WTC11 (cell line): ENCODE measurements at regions not wholly inside any gene's neighbourhood (a gene's known extent, or its start where the extent isn't known, plus 50 kb on each side); places are given as distances from the start of the nearest gene placed in this dataset.

Experiments used
- ATAC-seq: fragments of 200-7000 bp; cut with Tn5 transposase; 2 replicates; pipeline ENCODE4 v1.10.0; 2021; ENCODE audit warnings: mild to moderate bottlenecking, moderate library complexity
- CTCF ChIA-PET: fragments of 300-600 bp; sonication (Branson Sonifier 250); formaldehyde crosslinking; loops from one replicate; lab custom pipeline; 2021; ENCODE audit warnings: antibody characterized with exemption; lab: Charles Lee
- POLR2A ChIA-PET: fragments of 350-600 bp; sonication (Branson Sonifier 250); formaldehyde crosslinking; loops from one replicate; lab custom pipeline; 2021; ENCODE audit warnings: antibody characterized with exemption; lab: Charles Lee
- DNase-seq: peaks from one replicate; pipeline ENCODE4 v3.0.0; 2021; ENCODE audit warnings: low spot score
- H3K27ac Mint-ChIP-seq: 2 replicates; pipeline ENCODE4 v1.8.0; 2021; ENCODE audit warnings: mixed read lengths
- H3K27me3 Mint-ChIP-seq: 2 replicates; pipeline ENCODE4 v1.8.0; 2021; ENCODE audit warnings: low read depth, mild to moderate bottlenecking, moderate library complexity, mixed read lengths
- H3K36me3 Mint-ChIP-seq: 2 replicates; pipeline ENCODE4 v1.8.0; 2021; ENCODE audit warnings: mixed read lengths
- H3K4me1 Mint-ChIP-seq: 2 replicates; pipeline ENCODE4 v1.8.0; 2022; ENCODE audit warnings: mixed read lengths
- H3K4me3 Mint-ChIP-seq: 2 replicates; pipeline ENCODE4 v1.8.0; 2021; ENCODE audit warnings: mild to moderate bottlenecking, moderate library complexity, mixed read lengths
- H3K9me3 Mint-ChIP-seq: 2 replicates; pipeline ENCODE4 v1.8.0; 2021; ENCODE audit warnings: mixed read lengths
- CDX4 ChIP-seq: fragments of 250-450 bp; sonication (Bioruptor Pico); IDR thresholded peaks from 2 replicates; pipeline ENCODE4 v1.9.0; 2021; ENCODE audit warnings: moderate library complexity, mild to moderate bottlenecking, inconsistent platforms, borderline replicate concordance
- CREB1 ChIP-seq: sonication (generic); formaldehyde crosslinking; IDR thresholded peaks from 2 replicates; pipeline ENCODE4 v1.8.0; 2023; ENCODE audit warnings: mild to moderate bottlenecking, missing genetic modification reagents
- E2F1 ChIP-seq: sonication (generic); formaldehyde crosslinking; IDR thresholded peaks from 2 replicates; pipeline ENCODE4 v1.8.0; 2022; ENCODE audit warnings: mild to moderate bottlenecking, missing genetic modification reagents
- ELF4 ChIP-seq: sonication (generic); formaldehyde crosslinking; IDR thresholded peaks from 2 replicates; pipeline ENCODE4 v1.8.1; 2022; ENCODE audit warnings: low read depth, mild to moderate bottlenecking, moderate library complexity, missing genetic modification reagents
- FOXP1 ChIP-seq: sonication (generic); formaldehyde crosslinking; IDR thresholded peaks from 2 replicates; pipeline ENCODE4 v1.8.0; 2022; ENCODE audit warnings: missing genetic modification reagents, mild to moderate bottlenecking, moderate library complexity, borderline replicate concordance
- FOXP4 ChIP-seq: sonication (generic); formaldehyde crosslinking; IDR thresholded peaks from 2 replicates; pipeline ENCODE4 v1.8.0; 2022; ENCODE audit warnings: mild to moderate bottlenecking, missing genetic modification reagents
- GABPB1 ChIP-seq: sonication (generic); formaldehyde crosslinking; IDR thresholded peaks from 2 replicates; pipeline ENCODE4 v1.8.1; 2023; ENCODE audit warnings: mild to moderate bottlenecking, missing genetic modification reagents
- HMGA2 ChIP-seq: fragments of 250-450 bp; sonication (Bioruptor Pico); IDR thresholded peaks from 2 replicates; pipeline ENCODE4 v1.4.0; 2021; ENCODE audit warnings: mild to moderate bottlenecking, moderate library complexity
- HMGXB4 ChIP-seq: sonication (generic); formaldehyde crosslinking; IDR thresholded peaks from 2 replicates; pipeline ENCODE4 v1.8.1; 2023; ENCODE audit warnings: mild to moderate bottlenecking, moderate library complexity, missing genetic modification reagents
- IRF1 ChIP-seq: sonication (generic); formaldehyde crosslinking; IDR thresholded peaks from 2 replicates; pipeline ENCODE4 v1.8.0; 2023; ENCODE audit warnings: missing genetic modification reagents
- MLX ChIP-seq: sonication (generic); formaldehyde crosslinking; IDR thresholded peaks from 2 replicates; pipeline ENCODE4 v1.8.1; 2023; ENCODE audit warnings: mild to moderate bottlenecking, missing genetic modification reagents, moderate library complexity
- PRDM15 ChIP-seq: sonication (generic); formaldehyde crosslinking; IDR thresholded peaks from 2 replicates; pipeline ENCODE4 v1.8.0; 2022; ENCODE audit warnings: missing genetic modification reagents
- PREB ChIP-seq: sonication (generic); formaldehyde crosslinking; IDR thresholded peaks from 2 replicates; pipeline ENCODE4 v1.8.1; 2022; ENCODE audit warnings: mild to moderate bottlenecking, missing genetic modification reagents, moderate library complexity, borderline replicate concordance
- TEAD1 ChIP-seq: sonication (generic); formaldehyde crosslinking; IDR thresholded peaks from 2 replicates; pipeline ENCODE4 v1.8.0; 2022; ENCODE audit warnings: mild to moderate bottlenecking, missing genetic modification reagents
- USF1 ChIP-seq: sonication (generic); formaldehyde crosslinking; IDR thresholded peaks from 2 replicates; pipeline ENCODE4 v1.8.0; 2022; ENCODE audit warnings: mild to moderate bottlenecking, missing genetic modification reagents
- ZNF317 ChIP-seq: sonication (generic); formaldehyde crosslinking; IDR thresholded peaks from 2 replicates; pipeline ENCODE4 v1.8.1; 2023; ENCODE audit warnings: low read depth, mild to moderate bottlenecking, moderate library complexity, missing genetic modification reagents, borderline replicate concordance
- ZNF512 ChIP-seq: sonication (generic); formaldehyde crosslinking; IDR thresholded peaks from 2 replicates; pipeline ENCODE4 v1.8.1; 2022; ENCODE audit warnings: missing genetic modification reagents, borderline replicate concordance

- H3K36me3 Mint-ChIP-seq, result no peaks in the 10 kb centered on the region
- H3K4me3 Mint-ChIP-seq, result no peak overlapping the region
- no peaks in the 10 kb centered on the region for H3K4me1 Mint-ChIP-seq
- H3K27me3 Mint-ChIP-seq, result no peaks in the 10 kb centered on the region; the same call in 1 of the 2 replicates
- DNase-seq (no peak), ATAC-seq (no peak)
- POLR2A ChIA-PET, result no interaction called here
- no peak overlapping the region for H3K27ac Mint-ChIP-seq
- no peak for TF ChIP-seq HMGA2
- no peak for TF ChIP-seq USF1 (CRISPR knock-in tag)
- no peak for TF ChIP-seq E2F1 (CRISPR knock-in tag)
- no peak for TF ChIP-seq FOXP1 (CRISPR knock-in tag)
- TF ChIP-seq PREB (CRISPR knock-in tag), result no peak
- no peak for TF ChIP-seq IRF1 (CRISPR knock-in tag)
- no peak for TF ChIP-seq TEAD1 (CRISPR knock-in tag)
- TF ChIP-seq ZNF317 (CRISPR knock-in tag), result no peak
- TF ChIP-seq PRDM15 (CRISPR knock-in tag), result no peak
- no peak for TF ChIP-seq MLX (CRISPR knock-in tag)
- no peak for TF ChIP-seq HMGXB4 (CRISPR knock-in tag)
- no peak for TF ChIP-seq GABPB1 (CRISPR knock-in tag)
- TF ChIP-seq ZNF512 (CRISPR knock-in tag), result no peak
- no peak for TF ChIP-seq CDX4 (CRISPR knock-in tag)
- TF ChIP-seq ELF4, result no peak
- no peak for TF ChIP-seq FOXP4 (CRISPR knock-in tag)
- TF ChIP-seq CREB1 (CRISPR knock-in tag), result no peak
- TF ChIP-seq, all 79 proteins: peak for 0
- H3K9me3 Mint-ChIP-seq, result no peaks in the 10 kb centered on the region
- CTCF ChIA-PET, result no interaction called here
Measured at GRCh38 chr1:98172578-98172977, 251.7 kb upstream of the DPYD start.
